NT2/D1 (cell line): ENCODE measurements at regions not wholly inside any gene's neighbourhood (a gene's known extent, or its start where the extent isn't known, plus 50 kb on each side); places are given as distances from the start of the nearest gene placed in this dataset.

Experiments used
- SUZ12 ChIP-seq: IDR thresholded peaks from 2 replicates; pipeline ENCODE4 v1.6.1; 2011; ENCODE audit not compliant: insufficient read length, insufficient read depth; ENCODE audit errors: extremely low read depth
- YY1 ChIP-seq: IDR thresholded peaks from 2 replicates; pipeline ENCODE4 v1.6.1; 2011; ENCODE audit not compliant: insufficient read length, insufficient read depth

DNA sequence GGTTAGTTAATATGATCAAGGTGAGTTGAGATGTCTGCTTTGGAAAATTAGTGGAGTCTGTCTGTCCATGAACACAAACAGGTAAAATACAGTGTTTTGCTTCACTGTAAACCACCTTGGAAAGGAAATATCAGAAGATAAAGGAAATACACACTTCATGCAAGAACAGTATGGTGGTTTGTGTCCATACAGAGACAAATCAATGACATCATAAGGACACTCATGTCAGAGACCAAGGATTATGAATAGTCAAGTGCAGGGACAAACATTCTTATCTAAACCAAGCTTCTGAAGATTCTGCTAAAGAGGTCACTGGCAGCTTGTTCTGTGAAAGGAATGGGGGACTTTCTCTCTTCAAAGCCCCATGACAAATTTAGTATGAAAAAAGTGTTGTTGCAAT lies 322.9 kb upstream of the F9 start:
- no peak for TF ChIP-seq SUZ12
- TF ChIP-seq YY1, result no peak
